RKO (cell line): ENCODE measurements at regions not wholly inside any gene's neighbourhood (a gene's known extent, or its start where the extent isn't known, plus 50 kb on each side); places are given as distances from the start of the nearest gene placed in this dataset.

ENCODE experiments used
- DNase-seq: peaks from one replicate; pipeline ENCODE4 v3.0.0-alpha.2; 2016; ENCODE audit warnings: low spot score

DNA sequence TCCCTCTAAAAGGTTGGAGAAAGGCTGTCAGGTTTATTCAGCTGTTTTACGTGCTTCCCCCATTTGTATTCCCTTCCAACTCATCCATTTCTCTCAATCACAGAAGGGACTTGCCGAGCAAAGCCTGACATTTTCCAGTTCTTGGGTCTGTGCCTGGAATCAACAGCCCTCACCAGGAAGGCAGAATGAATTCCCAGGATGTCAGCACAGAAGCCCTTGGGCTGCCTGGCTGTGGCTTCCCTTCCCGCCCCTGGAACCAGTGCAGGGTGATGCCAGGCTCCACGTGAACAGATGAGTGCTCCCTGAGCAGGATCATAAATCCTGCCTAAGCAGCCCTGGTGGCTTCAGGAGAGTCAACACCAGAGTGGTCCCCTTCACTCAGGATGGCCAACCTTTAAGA is 86.1 kb upstream of the CD83 start:
- no peak for DNase-seq

DNA sequence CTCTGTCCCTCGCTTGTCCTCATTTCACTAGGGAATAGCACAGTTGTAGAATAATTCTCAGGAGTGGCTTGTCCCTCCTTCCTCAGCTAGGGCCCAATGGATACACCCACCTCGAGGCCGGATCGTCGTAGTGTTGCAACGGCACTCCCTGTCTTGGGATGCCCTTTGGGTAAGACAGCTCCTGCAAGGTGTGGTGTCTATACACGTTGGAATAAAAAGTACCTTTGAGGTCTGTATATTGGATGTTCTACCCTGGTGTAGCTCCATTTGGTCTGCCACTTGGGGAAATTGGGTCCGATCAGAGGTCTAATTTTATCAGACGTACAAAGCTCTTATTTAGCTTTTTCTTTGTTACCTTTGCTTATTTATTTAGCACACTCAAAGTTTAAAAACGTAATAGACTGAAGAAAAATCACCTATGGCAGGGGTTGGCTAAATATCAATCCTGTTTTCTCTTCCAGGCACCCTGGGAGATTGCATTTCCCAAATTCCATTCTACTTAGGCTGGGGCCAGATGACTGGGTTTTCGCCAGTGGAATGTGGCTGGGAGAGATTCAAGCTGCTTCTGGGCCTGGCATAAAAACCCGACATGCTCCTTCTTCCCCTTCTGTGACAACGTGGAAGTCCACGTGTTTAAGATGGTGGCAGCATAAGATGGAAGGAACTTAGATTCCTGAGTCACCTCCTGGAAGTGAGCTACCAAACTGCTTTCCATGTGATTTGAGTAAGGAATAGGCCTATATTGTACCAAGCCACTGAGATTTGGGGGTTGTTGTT is 82.3 kb upstream of the CD83 start:
- no peak for DNase-seq

DNA sequence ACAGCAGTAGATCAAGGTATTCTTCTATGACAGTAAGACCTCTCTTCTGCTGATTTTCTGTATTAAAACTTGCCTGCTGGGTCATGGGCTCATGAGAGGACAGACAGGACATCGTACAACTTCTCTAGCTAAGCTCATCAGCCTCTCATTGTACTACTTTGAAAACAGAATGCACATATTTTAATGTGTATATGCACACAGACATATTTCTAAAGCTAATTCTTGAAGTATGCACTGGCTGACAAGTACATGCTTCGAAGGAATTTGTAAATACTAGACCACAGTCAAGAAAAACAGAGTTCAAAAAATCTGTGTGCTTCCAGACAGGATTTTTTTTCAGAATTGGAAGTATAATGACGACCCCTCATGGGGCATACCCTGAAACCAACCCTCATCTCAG is 81.7 kb upstream of the CD83 start:
- no peak for DNase-seq

DNA sequence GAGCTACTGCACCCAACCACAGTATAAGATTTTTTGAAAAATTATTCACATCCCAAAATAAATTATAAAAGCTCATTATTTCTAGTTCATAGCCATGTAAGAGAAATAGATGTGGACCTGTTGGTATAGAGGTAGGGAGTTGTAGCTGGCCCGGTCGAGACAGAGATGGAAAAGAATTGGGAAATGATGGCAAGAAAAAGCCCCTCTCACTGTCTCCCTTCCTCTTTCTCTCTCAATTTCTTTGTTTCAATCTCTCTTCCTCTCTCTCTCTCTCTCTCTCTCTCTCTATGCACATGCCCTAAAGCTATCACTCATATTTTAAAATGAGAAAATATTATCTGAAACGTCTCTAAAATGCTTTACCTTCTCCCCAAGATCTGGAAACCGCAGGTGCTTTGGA is 80.7 kb upstream of the CD83 start:
- no peak for DNase-seq

DNA sequence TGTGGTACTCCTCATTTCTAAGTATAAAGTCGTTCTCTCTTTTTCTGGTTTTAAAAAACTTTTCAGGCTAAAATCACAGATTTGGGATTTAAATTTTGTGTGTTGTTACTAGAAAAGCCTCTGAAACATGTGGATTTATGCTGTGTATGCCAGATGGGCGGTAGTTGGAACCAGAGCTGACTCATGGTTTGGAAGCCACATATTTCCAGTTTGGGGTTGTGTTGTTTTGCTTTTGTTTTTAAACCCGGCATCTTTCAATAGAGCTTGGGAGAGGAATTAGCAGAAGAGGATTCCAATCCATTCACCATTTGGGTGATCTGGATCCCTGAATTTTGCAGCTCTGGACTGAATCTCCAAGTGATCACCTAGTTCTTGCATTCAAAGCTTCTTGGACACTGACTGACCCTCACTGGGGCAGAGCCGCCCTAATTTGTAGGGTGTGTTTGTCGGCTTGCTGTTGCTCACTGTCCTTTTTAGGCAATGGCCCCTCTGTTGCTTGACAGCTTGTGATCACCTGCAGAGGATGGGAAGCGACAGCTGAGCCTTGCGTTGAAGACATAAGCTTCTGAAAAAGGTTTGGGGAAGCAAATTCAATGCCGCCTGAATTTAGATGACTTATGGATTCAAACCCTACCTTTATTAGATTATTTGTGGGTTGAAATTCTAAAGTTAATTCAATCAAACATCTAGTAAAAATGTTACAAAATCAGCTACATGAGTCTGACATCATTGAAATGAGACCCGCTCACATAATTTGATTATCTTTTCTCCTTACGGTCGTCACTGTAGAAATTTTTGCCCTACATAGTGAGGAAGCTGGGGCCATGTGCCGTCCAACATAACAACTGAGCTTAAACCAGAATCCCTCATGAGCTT is 79.9 kb upstream of the CD83 start:
- no peak for DNase-seq

DNA sequence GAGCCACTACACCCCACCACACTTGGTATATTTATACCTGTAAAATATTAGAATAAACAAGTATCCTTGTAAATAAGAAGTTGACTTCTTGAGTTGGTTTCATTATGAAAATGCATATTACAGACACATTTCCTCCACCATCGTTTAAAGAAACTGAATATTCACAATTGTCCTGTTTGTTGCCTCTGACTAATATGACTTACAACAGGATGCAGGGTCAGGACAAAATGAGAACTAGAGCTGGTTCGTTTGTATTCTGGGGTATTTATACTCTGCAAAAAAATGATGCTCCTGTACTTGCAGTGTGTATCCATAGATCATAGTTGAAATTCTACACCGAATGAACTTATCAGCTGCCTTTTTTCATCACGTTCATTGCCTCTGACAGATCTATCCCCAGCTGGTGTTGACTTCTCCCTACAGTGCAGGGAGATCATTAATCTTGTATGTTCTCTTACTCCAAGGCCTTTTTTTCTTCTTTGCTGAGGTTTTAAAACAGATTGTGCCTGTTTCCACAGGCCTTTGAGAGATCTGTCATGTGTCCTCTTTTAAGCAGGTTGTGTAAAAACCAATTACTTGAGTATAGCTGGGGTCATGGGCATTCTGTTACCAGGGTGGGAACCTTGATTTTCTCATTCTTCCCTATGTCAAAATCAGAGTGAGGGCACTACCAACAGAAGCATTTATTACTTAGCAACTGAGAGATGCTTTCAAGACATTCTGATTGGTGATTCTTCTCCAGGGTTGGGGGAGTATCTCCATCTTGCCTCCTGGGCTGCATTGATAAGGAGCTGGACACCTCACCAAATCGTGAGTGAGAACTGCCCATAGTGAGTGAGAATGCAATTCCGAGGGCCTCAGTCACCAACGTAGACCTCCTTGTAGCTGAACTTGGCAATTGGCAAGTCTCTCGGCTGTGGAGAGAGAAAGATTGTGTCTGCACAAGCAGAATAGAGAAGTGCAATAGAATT is 78.8 kb upstream of the CD83 start:
- DNase-seq, result no peak

DNA sequence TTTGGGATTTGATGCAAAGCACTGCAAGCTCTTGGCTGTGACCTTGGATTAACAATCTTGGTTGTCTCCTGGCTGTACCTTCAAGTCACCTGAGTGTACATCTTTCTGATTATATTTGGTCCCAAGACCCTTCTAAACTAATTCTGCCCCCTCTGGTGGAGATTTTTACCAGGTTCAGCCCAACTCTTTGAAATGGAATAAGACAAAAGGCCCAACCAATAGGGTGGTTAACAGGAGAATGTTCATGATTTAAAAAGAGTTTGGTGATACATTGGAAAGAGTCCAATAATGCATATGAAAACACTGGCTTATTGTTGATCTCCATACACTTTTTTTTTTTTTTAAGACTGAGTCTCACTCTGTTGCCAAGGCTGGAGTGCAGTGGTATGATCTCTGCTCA is 77.5 kb upstream of the CD83 start:
- no peak for DNase-seq

DNA sequence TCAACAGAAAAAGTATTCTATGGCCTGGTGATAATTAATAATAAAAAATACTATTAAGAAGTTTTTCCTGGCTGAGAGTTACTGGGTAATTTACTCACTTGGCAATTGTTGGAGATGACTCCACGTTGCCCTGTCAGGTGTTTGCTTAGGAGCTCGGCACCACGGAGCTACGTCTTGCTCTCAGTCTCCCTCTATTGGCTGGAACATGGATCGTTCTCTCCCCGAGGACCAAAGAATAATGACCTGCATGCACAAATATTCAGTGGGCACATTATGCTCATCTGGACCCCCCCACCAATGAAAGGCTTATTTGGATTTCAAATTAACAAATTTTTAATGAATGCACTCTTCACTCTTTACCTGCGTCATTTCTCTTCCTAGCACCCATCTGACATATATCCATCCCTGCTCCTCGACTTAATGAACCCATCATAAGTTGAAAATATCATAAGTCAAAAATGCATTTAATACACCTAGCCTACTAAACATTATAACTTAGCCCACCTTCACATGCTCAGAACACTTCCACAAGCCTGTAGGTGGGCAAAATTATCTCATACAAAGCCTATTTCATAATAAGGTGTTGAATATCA is 71.0 kb upstream of the CD83 start:
- peak; percentile 68 for DNase-seq

DNA sequence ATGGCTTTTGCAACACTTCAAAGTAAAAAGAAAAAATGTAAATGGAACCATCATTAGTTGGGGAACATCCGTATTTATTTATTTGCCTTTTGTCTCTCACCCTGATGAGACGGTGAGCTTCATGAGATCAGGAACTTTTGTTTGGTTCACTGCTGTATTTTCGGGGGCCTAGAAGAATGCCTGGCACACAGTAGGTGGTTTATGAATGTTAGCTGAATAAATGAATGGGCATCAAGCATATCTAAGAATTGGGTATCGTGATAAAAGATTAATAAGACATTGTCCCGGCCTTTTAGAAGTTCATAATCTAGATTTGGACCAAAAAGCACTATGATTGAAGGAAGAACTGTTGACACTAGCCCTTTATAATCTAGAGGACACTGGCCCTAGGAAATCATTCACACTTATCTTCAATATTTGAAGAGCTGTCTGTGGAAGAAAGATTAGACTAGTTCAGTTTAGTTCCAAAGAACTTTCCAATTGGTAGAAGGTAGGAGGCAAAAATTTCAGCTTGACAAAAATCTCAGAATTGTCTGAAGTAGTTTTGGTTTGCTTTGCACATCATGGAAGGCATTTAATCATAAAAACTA is 70.3 kb upstream of the CD83 start:
- DNase-seq, result no peak

DNA sequence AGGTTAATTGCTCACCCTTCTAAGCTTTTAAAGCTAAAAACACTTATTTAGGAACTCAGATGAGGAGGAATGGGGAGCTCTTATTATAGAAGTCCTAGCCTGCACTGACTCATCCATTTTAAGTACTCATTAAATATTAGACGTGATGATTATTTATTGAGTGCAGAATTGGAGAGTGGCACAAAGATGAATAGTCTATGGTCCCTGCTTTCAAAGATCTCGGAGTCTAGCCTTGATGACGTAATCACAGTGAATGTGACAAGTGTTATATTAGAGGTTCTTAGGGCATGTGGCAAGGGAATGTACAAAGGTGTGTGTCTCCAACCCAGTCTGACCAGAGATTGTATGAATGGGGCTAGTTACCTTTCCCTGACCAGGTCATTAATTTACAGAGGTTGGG is 68.7 kb upstream of the CD83 start:
- no peak for DNase-seq

DNA sequence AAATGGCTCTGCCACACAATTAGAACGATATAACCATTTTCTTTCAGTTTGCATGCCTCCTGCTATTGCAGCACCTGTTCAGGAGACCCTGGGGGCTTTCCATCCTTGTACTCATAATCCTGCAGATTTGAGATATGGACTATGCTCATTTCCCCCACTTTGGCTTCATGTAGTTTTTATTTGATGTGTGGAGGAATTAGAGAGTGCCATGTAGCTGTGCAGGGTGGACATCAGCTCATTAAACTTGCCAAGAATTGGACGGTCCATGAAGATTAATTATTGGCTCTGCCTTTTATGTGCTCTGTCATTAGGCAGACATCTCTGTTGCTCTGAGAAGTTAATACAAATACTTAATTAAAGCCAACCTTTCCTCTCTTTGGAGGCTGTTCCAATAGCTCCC is 66.2 kb upstream of the CD83 start:
- no peak for DNase-seq

DNA sequence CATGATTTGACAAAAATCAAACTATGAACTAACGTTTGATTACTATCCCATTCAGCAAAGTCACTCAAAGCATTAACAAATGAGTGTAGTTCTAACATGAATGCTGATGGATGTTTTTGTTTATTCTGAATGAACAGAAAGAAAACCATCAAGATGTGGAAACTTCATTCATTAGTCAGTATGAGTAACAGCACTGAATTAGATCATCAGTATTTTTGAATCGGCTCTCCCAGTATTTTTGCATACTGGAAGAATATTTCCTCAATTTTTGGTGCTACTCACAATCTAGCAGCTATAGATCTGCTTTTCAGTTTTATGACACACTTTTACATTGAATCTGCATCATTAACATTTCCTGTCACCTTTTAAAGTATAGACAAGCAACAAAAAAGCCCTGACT is 63.8 kb upstream of the CD83 start:
- DNase-seq, result peak; percentile 50

DNA sequence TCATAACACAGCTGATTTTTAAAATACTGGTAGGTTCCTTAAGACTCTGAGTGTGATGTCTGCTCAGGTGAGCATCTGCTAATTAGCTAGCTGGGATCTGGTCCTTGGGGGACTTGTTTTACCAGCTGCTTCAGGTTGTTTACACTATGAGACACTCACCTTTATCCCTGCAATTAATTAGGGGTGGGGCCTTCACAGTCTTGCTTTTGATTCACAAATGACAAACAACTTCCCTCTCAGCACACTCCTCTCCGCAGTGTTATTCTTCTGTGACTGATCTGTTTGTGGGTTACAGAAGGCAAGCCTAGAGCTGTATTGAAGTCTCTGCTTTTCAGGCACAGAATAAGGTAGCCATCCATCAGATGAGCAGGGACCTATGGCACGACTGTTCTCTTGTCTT is 62.0 kb upstream of the CD83 start:
- DNase-seq, result no peak

DNA sequence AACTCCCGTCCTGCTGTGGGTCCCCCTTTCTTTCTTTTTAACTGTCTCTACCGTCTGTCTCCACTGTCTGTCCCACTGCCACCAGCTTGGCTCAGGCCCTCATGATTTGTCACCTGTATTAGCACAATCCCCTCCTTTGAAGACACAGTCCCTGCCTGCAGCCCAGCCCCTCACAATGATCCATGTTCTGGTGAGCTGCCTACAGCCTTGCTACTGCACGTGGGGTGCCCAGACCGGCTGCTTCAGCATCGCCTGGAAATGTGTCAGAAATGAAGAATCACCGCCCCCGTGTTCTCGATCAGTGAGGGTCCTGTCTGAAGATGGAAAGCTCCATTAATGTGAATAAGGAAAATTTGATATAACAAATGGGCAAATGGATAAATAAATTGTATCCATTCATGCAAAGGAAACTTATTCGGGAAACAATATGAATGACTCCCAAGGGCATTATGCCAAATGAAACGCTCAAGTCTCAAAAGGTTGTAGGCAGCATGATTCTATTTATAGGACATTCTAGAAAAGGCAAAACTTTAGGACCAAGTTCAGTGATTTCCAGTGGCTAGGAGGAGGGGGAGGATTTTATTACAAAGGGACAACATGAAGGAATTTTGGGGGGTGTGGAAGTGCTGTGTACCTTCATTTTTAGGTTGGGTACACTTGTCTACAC is 59.4 kb upstream of the CD83 start:
- DNase-seq, result no peak

DNA sequence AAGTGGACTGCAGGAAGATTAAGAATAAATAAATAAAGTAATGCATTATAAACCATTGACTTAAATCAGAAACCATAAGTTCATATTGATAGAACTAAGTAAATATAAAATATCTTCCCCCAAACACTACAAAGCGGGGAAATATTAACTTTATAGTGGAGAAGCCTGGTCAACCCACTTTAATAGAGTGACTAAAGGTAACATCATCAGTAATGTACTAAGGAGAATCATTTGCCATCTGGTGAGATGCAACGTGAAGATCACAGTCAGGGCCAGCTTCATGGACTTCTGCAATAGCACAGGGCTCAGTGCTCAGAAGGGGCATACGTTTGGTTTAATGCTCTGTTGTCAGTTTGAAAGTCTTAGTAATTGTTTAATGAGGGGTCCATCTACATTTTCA is 58.8 kb upstream of the CD83 start:
- DNase-seq, result no peak

DNA sequence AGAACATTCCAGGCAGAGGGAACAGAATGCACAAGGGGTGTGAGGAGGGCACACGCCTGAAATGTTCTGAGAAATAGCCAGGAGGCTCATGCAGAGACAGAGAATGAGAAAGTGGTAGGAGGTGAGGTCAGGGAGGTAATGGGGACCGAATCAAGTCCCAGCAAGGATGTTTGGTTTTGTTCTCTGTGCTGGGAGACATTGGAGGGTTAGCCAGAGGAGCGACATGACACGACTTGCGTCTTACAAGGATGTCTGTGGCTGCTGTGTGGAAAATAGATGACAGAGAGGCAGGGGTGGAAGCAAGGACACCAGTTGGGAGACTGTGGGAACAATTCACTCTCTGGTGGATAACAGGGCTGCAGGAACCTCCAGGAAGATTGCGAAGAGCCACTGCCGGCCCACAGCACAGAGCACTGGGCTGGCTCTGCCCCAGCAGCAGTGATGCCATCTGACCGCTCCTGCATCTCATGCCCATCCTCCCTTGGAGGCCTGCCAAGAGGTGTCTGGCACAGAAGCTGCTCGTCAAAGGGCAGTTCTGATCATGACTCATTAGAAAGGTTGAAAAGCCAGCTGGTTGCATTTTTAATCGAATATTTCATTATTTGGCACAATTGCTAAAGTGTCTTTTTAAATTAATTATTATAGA is 57.7 kb upstream of the CD83 start:
- DNase-seq, result no peak

DNA sequence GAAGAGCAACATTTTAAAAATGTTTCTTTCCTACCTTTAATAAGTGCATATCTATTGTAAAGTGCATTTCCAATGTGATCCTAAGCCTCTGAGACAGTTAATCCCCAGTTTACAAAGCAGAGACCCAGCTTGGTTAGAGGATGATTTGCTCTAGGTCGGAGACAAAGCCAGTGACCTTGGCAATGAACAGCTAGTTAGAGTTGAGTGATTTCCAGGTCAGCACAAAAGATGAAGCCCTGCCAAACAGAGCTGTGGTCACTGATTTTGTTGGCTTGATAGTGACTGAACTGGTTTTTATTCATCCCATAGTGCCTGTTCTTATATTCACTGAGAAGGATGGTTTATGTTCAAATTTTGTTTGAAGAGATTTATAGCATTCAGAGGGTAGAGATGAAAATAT is 56.6 kb upstream of the CD83 start:
- no peak for DNase-seq

DNA sequence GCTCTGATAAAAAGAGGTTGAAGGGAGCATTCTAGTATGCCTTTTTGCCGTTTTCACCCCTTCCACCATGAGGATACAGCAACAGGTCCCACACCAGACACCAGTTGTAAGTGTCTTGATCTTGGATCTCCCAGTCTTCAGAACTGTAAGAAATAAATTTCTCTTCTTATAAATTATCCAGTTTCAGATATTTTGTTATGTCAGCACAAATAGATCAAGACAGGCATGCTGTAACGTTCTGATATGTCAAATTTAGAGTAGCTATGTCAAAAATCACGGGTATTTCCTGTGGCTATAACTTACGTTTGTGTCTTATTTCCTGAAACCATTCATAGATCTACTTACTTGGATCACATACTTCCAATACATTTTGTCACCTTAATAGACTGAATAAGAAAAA is 55.9 kb upstream of the CD83 start:
- no peak for DNase-seq

DNA sequence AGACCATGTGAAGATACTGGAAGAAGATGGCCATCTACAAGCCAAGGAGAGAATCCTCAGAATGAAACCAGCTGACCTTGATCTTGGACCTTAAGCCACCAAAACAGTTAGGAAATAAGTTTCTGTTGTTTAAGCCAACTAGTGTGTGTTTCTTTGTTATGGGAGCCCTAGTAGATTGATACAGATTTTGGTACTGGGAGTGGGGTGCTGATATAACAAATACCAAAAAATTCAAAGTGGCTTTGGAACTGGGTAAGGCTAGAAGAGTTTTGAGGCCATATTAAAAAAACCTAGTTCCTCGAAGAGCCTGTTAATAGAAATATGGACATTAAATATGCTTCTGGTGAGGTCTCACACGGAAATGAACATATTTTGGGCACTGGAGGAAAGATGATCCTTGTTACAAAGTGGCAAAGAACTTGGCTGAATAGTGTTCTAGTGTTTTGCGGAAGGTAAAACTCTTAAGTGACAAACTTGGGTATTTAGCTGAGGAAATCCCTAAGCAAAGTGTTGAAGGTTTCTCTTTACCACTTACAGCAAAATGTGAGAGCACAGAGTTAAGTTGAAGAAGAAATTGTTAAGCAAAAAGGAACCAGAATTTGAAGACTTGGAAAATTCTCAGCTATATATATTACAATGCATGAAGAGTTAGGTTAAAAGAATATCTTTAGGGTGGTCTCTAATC is 55.1 kb upstream of the CD83 start:
- no peak for DNase-seq

DNA sequence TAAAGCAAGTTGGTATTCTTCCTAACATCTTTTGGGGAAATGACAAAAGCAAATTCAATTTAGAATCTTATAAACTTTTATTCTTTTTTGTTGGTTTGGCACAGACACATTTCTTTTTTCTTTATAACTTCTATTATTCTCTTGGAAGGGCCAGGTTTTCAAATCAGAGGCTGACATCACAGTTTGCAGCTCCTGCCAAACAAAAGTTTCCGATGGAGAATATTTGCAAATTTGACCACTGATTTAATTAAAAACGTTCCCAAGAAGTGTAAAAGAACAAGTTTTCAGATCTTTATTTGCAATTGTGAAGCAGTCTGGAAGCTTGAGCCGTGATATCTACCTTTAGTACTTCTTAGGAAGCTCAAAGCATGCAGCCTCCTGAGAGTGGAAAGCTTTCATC is 53.8 kb upstream of the CD83 start:
- no peak for DNase-seq
